Loucy (cell line): ENCODE measurements at regions not wholly inside any gene's neighbourhood (a gene's known extent, or its start where the extent isn't known, plus 50 kb on each side); places are given as distances from the start of the nearest gene placed in this dataset.
"Not testable (repeated sequence)": the region's sequence is repeated elsewhere in the genome, so short reads cannot be mapped to it uniquely, and the experiment has no call there.

ENCODE experiments used
- CTCF ChIP-seq: fragments of 200-600 bp; sonication (generic); conservative IDR thresholded peaks from 2 replicates; pipeline ENCODE4 v1.5.1; 2014; ENCODE audit warnings: mild to moderate bottlenecking, antibody characterized with exemption, low read length
- EZH2phosphoT487 ChIP-seq: fragments of 200-600 bp; IDR thresholded peaks from 2 replicates; pipeline ENCODE4 v1.6.1; 2018; ENCODE audit warnings: antibody characterized with exemption, mild to moderate bottlenecking, moderate library complexity, borderline replicate concordance

DNA sequence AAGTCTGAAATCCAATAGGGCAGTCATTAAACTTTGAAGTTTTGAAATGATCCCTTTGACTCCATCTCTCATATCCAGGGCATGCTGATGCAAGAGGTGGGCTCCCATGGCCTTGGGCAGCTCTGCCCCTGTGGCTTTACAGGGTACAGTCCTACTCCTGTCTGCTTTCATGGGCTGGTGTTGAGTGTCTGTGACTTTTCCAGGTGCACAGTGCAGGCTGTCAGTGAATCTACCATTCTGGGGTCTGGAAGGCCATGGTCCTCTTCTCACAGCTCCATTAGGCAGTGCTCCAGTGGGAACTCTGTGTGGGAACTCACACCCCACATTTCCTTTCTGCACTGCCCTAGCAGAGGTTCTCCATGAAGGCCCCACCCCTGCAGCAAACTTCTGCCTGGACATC, 435.4 kb upstream of the C16orf82 start:
- TF ChIP-seq CTCF, EZH2phosphoT487: not testable (repeated sequence)
